Mucosa of descending colon (tissue), 3 donors: ENCODE measurements at regions not wholly inside any gene's neighbourhood (a gene's known extent, or its start where the extent isn't known, plus 50 kb on each side); places are given as distances from the start of the nearest gene placed in this dataset.

Experiments used
- ATAC-seq: fragments of 200-7000 bp; cut with Tn5 transposase; one replicate; pipeline ENCODE4 v1.9.1; 2020; ENCODE audit warnings: mild to moderate bottlenecking, moderate library complexity
- DNase-seq, 3 donors: peaks; one replicate each; pipeline ENCODE4 v3.0.0-alpha.2; 2020
- H3K36me3 ChIP-seq: fragments of 200-600 bp; one replicate; pipeline ENCODE4 v1.8.0; 2021; ENCODE audit warnings: low read depth, mild to moderate bottlenecking
- H3K4me1 ChIP-seq: fragments of 200-600 bp; one replicate; pipeline ENCODE4 v1.8.0; 2021; ENCODE audit warnings: low read depth, mild to moderate bottlenecking
- H3K4me3 ChIP-seq: fragments of 200-600 bp; one replicate; pipeline ENCODE4 v1.8.0; 2021; ENCODE audit warnings: mild to moderate bottlenecking
- H3K9me3 ChIP-seq: fragments of 200-600 bp; one replicate; pipeline ENCODE4 v1.8.0; 2021; ENCODE audit warnings: mild to moderate bottlenecking
- intact Hi-C, 2 donors: fragments of 100-400 bp; cut with DNase I in 1 of 2; cut with micrococcal nuclease in 1 of 2; formaldehyde crosslinking; loops; one replicate each; pipeline versions ENCODE4 v1.11.0 to v1.11.1; 2022; cut with DNase I, micrococcal nuclease
- TF ChIP-seq, protein P1 (sequence below): fragments of 200-600 bp; IDR thresholded peaks from one replicate; pipeline ENCODE4 v1.8.0; 2022; ENCODE audit warnings: antibody characterized with exemption, mild to moderate bottlenecking
- donor health status: DM: no; HTN: no; CAD: no; lungs with moderate emphysema.
- donor health status: DM: no; HTN: no; CAD: no.
- donor health status: DM: no; HTN: yes; CAD: no.

DNA sequence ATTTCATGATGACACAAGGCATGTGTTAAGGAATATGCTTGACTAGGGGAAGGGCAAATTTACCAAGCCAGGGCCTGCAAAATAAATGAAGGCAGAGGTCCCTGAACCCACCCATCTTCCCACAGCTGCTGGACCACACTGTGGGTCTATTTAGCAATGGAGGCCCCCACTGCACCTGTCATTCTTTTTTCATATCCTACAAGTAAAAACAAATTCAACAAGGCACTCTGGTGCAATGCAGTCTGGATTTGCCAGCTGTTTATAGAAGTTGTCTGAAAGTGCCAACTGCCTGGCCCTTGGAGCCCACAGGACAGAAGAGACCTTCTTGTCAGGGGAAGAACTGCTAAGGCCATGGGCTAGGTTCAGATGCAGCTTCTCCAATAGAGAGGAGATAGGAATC is 112.8 kb upstream of the ATL2 start:
- TF ChIP-seq, protein P1, sequence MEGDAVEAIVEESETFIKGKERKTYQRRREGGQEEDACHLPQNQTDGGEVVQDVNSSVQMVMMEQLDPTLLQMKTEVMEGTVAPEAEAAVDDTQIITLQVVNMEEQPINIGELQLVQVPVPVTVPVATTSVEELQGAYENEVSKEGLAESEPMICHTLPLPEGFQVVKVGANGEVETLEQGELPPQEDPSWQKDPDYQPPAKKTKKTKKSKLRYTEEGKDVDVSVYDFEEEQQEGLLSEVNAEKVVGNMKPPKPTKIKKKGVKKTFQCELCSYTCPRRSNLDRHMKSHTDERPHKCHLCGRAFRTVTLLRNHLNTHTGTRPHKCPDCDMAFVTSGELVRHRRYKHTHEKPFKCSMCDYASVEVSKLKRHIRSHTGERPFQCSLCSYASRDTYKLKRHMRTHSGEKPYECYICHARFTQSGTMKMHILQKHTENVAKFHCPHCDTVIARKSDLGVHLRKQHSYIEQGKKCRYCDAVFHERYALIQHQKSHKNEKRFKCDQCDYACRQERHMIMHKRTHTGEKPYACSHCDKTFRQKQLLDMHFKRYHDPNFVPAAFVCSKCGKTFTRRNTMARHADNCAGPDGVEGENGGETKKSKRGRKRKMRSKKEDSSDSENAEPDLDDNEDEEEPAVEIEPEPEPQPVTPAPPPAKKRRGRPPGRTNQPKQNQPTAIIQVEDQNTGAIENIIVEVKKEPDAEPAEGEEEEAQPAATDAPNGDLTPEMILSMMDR = no peak
- ATAC-seq (no peak), DNase-seq (no peak)
- H3K4me3 ChIP-seq = no peak overlapping the region
- H3K36me3 ChIP-seq = no peaks in the 10 kb centered on the region
- no peaks in the 10 kb centered on the region for H3K9me3 ChIP-seq
- intact Hi-C loops = no loop called here
- no peaks in the 10 kb centered on the region for H3K4me1 ChIP-seq

DNA sequence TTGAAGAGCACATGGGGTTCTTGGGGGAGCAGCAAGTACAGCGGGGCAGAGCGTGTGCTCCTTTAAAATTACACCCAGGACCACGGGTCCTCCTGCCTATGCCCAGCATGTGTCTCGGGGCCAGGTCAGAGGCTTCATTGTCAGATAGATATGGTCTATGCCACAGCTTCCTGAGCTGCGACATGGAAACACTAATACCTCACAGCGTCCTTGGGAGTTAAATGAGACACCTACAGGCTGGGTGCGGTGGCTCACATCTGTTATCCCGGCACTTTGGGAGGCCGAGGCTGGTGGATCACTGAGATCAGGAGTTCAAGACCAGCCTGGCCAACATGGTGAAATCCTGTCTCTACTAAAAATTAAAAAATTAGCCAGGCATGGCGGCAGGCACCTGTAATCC is 110.8 kb upstream of the ATL2 start:
- ATAC-seq (no peak), DNase-seq (no peak)
- H3K36me3 ChIP-seq = no peaks in the 10 kb centered on the region
- H3K4me1 ChIP-seq = no peaks in the 10 kb centered on the region
- intact Hi-C loops = no loop called here
- H3K9me3 ChIP-seq = no peaks in the 10 kb centered on the region
- H3K4me3 ChIP-seq = no peak overlapping the region
- TF ChIP-seq, protein P1 = no peak

DNA sequence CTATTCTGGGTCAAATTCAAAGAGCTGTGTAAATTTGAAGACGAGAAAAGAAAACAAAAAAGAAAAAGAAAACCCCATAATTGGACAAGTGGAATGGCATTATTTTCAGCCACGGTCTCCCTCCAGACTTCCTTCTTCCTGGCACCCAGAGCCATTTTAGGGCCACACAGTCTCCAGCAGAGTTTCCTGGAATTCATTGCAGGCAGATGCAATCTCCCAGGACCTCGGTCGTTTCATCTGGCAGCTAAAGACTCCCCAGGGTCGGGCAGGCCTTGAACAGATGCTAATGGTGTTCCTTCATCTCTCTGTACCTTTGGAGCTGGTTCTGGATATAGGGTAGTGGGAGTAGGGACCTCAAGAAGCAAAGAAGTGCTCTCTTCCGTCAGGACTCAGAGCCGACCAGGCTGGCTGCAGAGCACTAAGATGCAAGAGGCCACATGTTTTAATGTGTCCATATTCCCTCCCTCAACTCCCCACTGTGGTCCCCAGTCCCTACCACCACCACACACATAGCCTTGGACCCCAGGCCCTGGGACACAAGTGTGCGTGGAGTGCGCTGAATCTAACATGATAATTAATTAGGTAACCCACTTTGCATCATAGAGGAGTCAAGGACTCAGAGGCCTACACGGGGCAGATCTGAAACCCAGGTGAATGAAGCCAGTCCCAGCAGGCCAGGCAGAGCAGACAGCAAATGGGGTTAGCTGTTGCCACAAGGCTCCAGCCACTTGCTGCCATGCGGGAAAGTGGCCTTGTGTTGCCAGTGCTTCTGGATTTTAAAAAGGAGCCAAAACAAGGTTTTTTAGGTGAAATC is 109.3 kb upstream of the ATL2 start:
- H3K36me3 ChIP-seq = no peaks in the 10 kb centered on the region
- H3K9me3 ChIP-seq = no peaks in the 10 kb centered on the region
- H3K4me3 ChIP-seq = no peak overlapping the region
- H3K4me1 ChIP-seq = no peaks in the 10 kb centered on the region
- DNase-seq (no peak), ATAC-seq (no peak)
- intact Hi-C loops = no loop called here
- TF ChIP-seq, protein P1 = no peak

DNA sequence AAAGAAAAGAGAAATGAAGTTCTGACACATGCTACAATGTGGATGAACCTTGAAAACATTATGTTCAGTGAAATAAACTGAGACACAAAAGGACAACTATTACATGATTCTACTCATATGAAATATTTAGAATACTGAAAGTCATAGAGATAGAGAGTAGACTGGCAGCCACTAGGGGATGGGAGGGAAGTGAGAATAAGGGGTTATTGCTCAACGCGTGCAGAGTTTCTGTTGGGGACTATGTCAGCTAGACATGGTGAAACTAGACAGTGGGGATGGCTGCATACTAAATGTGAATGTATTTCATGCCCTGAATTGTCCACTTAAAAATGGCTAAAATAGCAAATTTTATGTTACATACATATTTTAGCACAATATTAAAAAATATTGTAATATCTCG is 108.7 kb upstream of the ATL2 start:
- no peak for ATAC-seq
- intact Hi-C loops = no loop called here
- DNase-seq = no peak
- Histone ChIP-seq H3K9me3 (peaks cover 5% of the 10 kb centered on the region), H3K4me1 (no peaks in the 10 kb centered on the region), H3K4me3 (no peak overlapping the region), H3K36me3 (no peaks in the 10 kb centered on the region)
- TF ChIP-seq, protein P1 = no peak

DNA sequence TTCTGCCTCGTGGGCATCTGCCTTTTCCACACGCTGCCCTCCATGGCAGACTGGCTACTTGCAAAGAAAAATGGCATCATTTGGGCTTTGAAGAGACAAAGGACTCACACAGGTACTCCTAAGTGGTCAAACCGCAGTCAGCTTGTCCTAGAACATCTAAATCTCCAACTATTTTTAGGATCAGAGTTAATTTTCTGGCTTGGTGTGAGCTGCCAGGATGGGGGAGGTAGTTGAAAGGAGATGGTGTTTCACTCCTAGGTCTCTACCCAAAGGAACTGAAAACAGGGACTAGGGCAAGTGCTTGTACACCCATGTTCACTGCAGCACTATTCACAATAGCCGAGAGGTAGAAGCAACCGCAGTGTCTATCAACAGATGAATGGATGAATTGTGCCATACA is 107.9 kb upstream of the ATL2 start:
- ATAC-seq = no peak
- intact Hi-C loops = no loop called here

More for the DNA sequence above, 107.9 kb upstream of the ATL2 start:
- H3K36me3 ChIP-seq = no peaks in the 10 kb centered on the region
- peaks cover 12% of the 10 kb centered on the region for H3K9me3 ChIP-seq
- TF ChIP-seq, protein P1 = no peak
- no peak for DNase-seq
- no peaks in the 10 kb centered on the region for H3K4me1 ChIP-seq
- H3K4me3 ChIP-seq = no peak overlapping the region
